Ascending aorta (tissue), 2 donors: ENCODE measurements at regions not wholly inside any gene's neighbourhood (a gene's known extent, or its start where the extent isn't known, plus 50 kb on each side); places are given as distances from the start of the nearest gene placed in this dataset.

ENCODE experiments used
- DNase-seq, 2 donors: peaks; one replicate each; pipeline ENCODE4 v3.0.0-alpha.2; 2019; ENCODE audit warnings: low spot score in 2 of 2
- H3K27ac ChIP-seq, 2 donors: fragments of 200-600 bp; sonication (generic); one replicate each; pipeline ENCODE4 v1.5.1; 2016 to 2017; ENCODE audit warnings: mild to moderate bottlenecking in 1 of 2
- H3K27me3 ChIP-seq: fragments of 200-600 bp; sonication (generic); one replicate; pipeline ENCODE4 v1.5.1; 2017
- H3K36me3 ChIP-seq, 2 donors: fragments of 200-600 bp; sonication (generic); one replicate each; pipeline ENCODE4 v1.5.1; 2016
- H3K4me1 ChIP-seq, 2 donors: fragments of 200-600 bp; sonication (generic); one replicate each; pipeline ENCODE4 v1.5.1; 2016 to 2017; ENCODE audit warnings: mild to moderate bottlenecking in 1 of 2
- H3K4me3 ChIP-seq, 2 donors: fragments of 200-600 bp; sonication (generic); one replicate each; pipeline ENCODE4 v1.5.1; 2016 to 2017; ENCODE audit warnings: mild to moderate bottlenecking in 1 of 2
- H3K9me3 ChIP-seq, 2 donors: fragments of 200-600 bp; sonication (generic); one replicate each; pipeline ENCODE4 v1.5.1; 2016
- CTCF ChIP-seq, 3 experiments: fragments of 200-600 bp in 2 of 3; fragments of 450-650 bp in 1 of 3; sonication (generic) in 2 of 3; IDR thresholded peaks; one replicate each; pipeline ENCODE4 v1.5.1; 2016 to 2019; ENCODE audit warnings: antibody characterized with exemption in 3 of 3, mild to moderate bottlenecking in 1 of 3, moderate library complexity in 1 of 3
- intact Hi-C: fragments of 100-400 bp; cut with DNase I; formaldehyde crosslinking; loops from one replicate; pipeline ENCODE4 v1.15.1; 2023

- no peaks in the 10 kb centered on the region for H3K9me3 ChIP-seq
- TF ChIP-seq CTCF (IDR thresholded peaks at IDR 0.05), result no peak
- no peaks in the 10 kb centered on the region for H3K36me3 ChIP-seq
- DNase-seq, result no peak
- H3K27ac ChIP-seq, result no peak overlapping the region
- intact Hi-C loops, result no loop called here
- no peak overlapping the region for H3K4me3 ChIP-seq
- H3K27me3 ChIP-seq, result no peaks in the 10 kb centered on the region
- no peaks in the 10 kb centered on the region for H3K4me1 ChIP-seq
These were observed 115.6 kb downstream of the CCER1 start for GRCh38 chr12:90839346-90839745.

- no peak overlapping the region for H3K4me3 ChIP-seq
- H3K4me1 ChIP-seq, result no peaks in the 10 kb centered on the region
- H3K36me3 ChIP-seq, result no peaks in the 10 kb centered on the region
- DNase-seq, result no peak
- no peaks in the 10 kb centered on the region for H3K27me3 ChIP-seq
- H3K9me3 ChIP-seq, result no peaks in the 10 kb centered on the region
- no peak for TF ChIP-seq CTCF (IDR thresholded peaks at IDR 0.05)
- intact Hi-C loops, result no loop called here
- no peak overlapping the region for H3K27ac ChIP-seq
These were observed 118.3 kb downstream of the CCER1 start for GRCh38 chr12:90836689-90837088.

GRCh38 chr12:90833228-90833627 is 121.7 kb downstream of the CCER1 start:
- H3K27me3 ChIP-seq, result no peaks in the 10 kb centered on the region
- no peaks in the 10 kb centered on the region for H3K36me3 ChIP-seq
- intact Hi-C loops, result no loop called here
- no peak for TF ChIP-seq CTCF (IDR thresholded peaks at IDR 0.05)
- DNase-seq, result no peak
- H3K4me3 ChIP-seq, result no peak overlapping the region
- no peaks in the 10 kb centered on the region for H3K4me1 ChIP-seq
- H3K27ac ChIP-seq, result no peak overlapping the region
- H3K9me3 ChIP-seq, result no peaks in the 10 kb centered on the region

GRCh38 chr12:90832427-90832826 is 122.5 kb downstream of the CCER1 start:
- DNase-seq, result no peak
- H3K27ac ChIP-seq, result no peak overlapping the region
- intact Hi-C loops, result no loop called here

GRCh38 chr12:90831712-90832111 is 123.3 kb downstream of the CCER1 start:
- intact Hi-C loops, result no loop called here
- H3K4me3 ChIP-seq, result no peak overlapping the region
- H3K27ac ChIP-seq, result no peak overlapping the region
- TF ChIP-seq CTCF (IDR thresholded peaks at IDR 0.05), result no peak
- DNase-seq, result no peak
- no peaks in the 10 kb centered on the region for H3K36me3 ChIP-seq
- H3K27me3 ChIP-seq, result no peaks in the 10 kb centered on the region
- H3K9me3 ChIP-seq, result no peaks in the 10 kb centered on the region
- no peaks in the 10 kb centered on the region for H3K4me1 ChIP-seq

More at GRCh38 chr12:90832427-90832826, 122.5 kb downstream of the CCER1 start:
- Histone ChIP-seq H3K27me3 (no peaks in the 10 kb centered on the region), H3K4me1 (no peaks in the 10 kb centered on the region), H3K9me3 (no peaks in the 10 kb centered on the region), H3K4me3 (no peak overlapping the region), H3K36me3 (no peaks in the 10 kb centered on the region)
- no peak for TF ChIP-seq CTCF (IDR thresholded peaks at IDR 0.05)

GRCh38 chr12:90829044-90829443 is 125.9 kb downstream of the CCER1 start:
- H3K9me3 ChIP-seq, result no peaks in the 10 kb centered on the region
- DNase-seq, result no peak
- H3K4me1 ChIP-seq, result no peaks in the 10 kb centered on the region
- no peaks in the 10 kb centered on the region for H3K36me3 ChIP-seq
- H3K4me3 ChIP-seq, result no peak overlapping the region
- no peak overlapping the region for H3K27ac ChIP-seq
- H3K27me3 ChIP-seq, result no peaks in the 10 kb centered on the region
- no peak for TF ChIP-seq CTCF (IDR thresholded peaks at IDR 0.05)
- intact Hi-C loops, result no loop called here
